Endothelial cell of umbilical vein (primary cell): ENCODE measurements at regions not wholly inside any gene's neighbourhood (a gene's known extent, or its start where the extent isn't known, plus 50 kb on each side); places are given as distances from the start of the nearest gene placed in this dataset.

Source experiments
- BruUV-seq: library from RNA; stranded (reverse); fragments of 400-500 nt; replicated peaks from 2 replicates; lab custom pipeline; 2021; lab: Mats Ljungman, UMichigan
- CTCF ChIA-PET: fragments of 300-600, 350-600 bp; sonication (Branson Sonifier 250); formaldehyde crosslinking; loops from one replicate; lab custom pipeline; 2021; ENCODE audit warnings: antibody characterized with exemption, inconsistent platforms; lab: Charles Lee
- POLR2A ChIA-PET: fragments of 300-600, 350-600 bp; sonication (Branson Sonifier 250); formaldehyde crosslinking; loops from one replicate; lab custom pipeline; 2021; ENCODE audit warnings: antibody characterized with exemption, inconsistent platforms; lab: Charles Lee
- DNase-seq: peaks from one replicate; pipeline ENCODE4 v3.0.0-alpha.2; 2011; ENCODE audit warnings: low read depth, low spot score
- FAIRE-seq: peaks from 2 replicates; lab custom pipeline; 2011; peaks lifted over from hg19 to GRCh38; lab: Jason Lieb, UNC
- H2AFZ ChIP-seq: 2 replicates; pipeline ENCODE4 v1.6.0; 2012; ENCODE audit warnings: low read depth, low read length, control low read depth, inconsistent platforms
- H3K27ac ChIP-seq: 2 replicates; pipeline ENCODE4 v1.5.1; 2011; ENCODE audit warnings: low read depth, mild to moderate bottlenecking, control low read depth, low read length, moderate library complexity; ENCODE audit not compliant: insufficient read depth
- H3K27me3 ChIP-seq, 2 experiments: 2 replicates each; pipeline versions ENCODE4 v1.6.0 to v1.6.1; 2011; ENCODE audit warnings: low read length in 2 of 2, mixed read lengths in 1 of 2; ENCODE audit not compliant: control insufficient read depth in 2 of 2, insufficient read depth in 2 of 2
- H3K36me3 ChIP-seq, 2 experiments: 2 replicates in 1 of 2; 3 replicates in 1 of 2; pipeline ENCODE4 v1.5.1; 2011; ENCODE audit warnings: low read length in 2 of 2, mild to moderate bottlenecking in 1 of 2, moderate library complexity in 1 of 2; ENCODE audit not compliant: control insufficient read depth in 2 of 2, insufficient read depth in 2 of 2; ENCODE audit errors: extremely low read depth in 1 of 2
- H3K4me1 ChIP-seq: 3 replicates; pipeline ENCODE4 v1.5.1; 2011; ENCODE audit warnings: mild to moderate bottlenecking, low read length; ENCODE audit not compliant: control insufficient read depth, insufficient read depth; ENCODE audit errors: extremely low read depth
- H3K4me2 ChIP-seq: 2 replicates; pipeline ENCODE4 v1.6.1; 2011; ENCODE audit warnings: low read length, control low read depth, mixed read lengths; ENCODE audit not compliant: insufficient read depth
- H3K4me3 ChIP-seq, 3 experiments: fragments of 200-600 bp in 1 of 3; sonication (generic), shearing (Covaris generic) in 1 of 3; replicated peaks in 1 of 3; 2 replicates each; pipeline ENCODE4 v1.5.1; 2011 to 2016; ENCODE audit warnings: control low read depth in 3 of 3, low read length in 3 of 3, mild to moderate bottlenecking in 2 of 3, inconsistent platforms in 1 of 3, low read depth in 1 of 3, moderate library complexity in 1 of 3; ENCODE audit not compliant: insufficient read depth in 1 of 3
- H3K79me2 ChIP-seq: 2 replicates; pipeline ENCODE4 v1.6.0; 2012; ENCODE audit warnings: low read length, inconsistent platforms; ENCODE audit not compliant: control insufficient read depth, insufficient read depth
- H3K9ac ChIP-seq: replicated peaks from 2 replicates; pipeline ENCODE3; 2011; ENCODE audit warnings: low read length, control low read depth; ENCODE audit not compliant: insufficient read depth; ENCODE audit errors: extremely low read depth
- H3K9me1 ChIP-seq: replicated peaks from 3 replicates; pipeline ENCODE4 v1.6.0; 2011; ENCODE audit warnings: mild to moderate bottlenecking, low read length; ENCODE audit not compliant: control insufficient read depth, insufficient read depth; ENCODE audit errors: extremely low read depth
- H3K9me3 ChIP-seq: replicated peaks from 2 replicates; pipeline ENCODE4 v1.5.1; 2012; ENCODE audit warnings: low read length, inconsistent platforms; ENCODE audit not compliant: control insufficient read depth, insufficient read depth
- H4K20me1 ChIP-seq: replicated peaks from 2 replicates; pipeline ENCODE3; 2011; ENCODE audit warnings: mild to moderate bottlenecking, low read length; ENCODE audit not compliant: control insufficient read depth, insufficient read depth; ENCODE audit errors: extremely low read depth
- EZH2 ChIP-seq: IDR thresholded peaks from 2 replicates; pipeline ENCODE4 v1.6.1; 2012; ENCODE audit warnings: borderline replicate concordance, low read depth, mild to moderate bottlenecking, moderate library complexity, low read length, inconsistent platforms; ENCODE audit not compliant: severe bottlenecking
- FOS ChIP-seq: IDR thresholded peaks from 2 replicates; pipeline ENCODE4 v1.6.1; 2011; ENCODE audit warnings: mild to moderate bottlenecking, low read length, moderate library complexity, borderline replicate concordance; ENCODE audit not compliant: insufficient read depth
- GATA2 ChIP-seq: IDR thresholded peaks from 2 replicates; pipeline ENCODE4 v1.7.0; 2011; ENCODE audit warnings: low read depth, mild to moderate bottlenecking, moderate library complexity, mixed read lengths, low read length; ENCODE audit not compliant: insufficient read length, insufficient read depth
- JUN ChIP-seq: IDR thresholded peaks from 2 replicates; pipeline ENCODE4 v1.6.1; 2011; ENCODE audit warnings: borderline replicate concordance, low read depth; ENCODE audit not compliant: insufficient read length, insufficient read depth
- MAX ChIP-seq: IDR thresholded peaks from 2 replicates; pipeline ENCODE4 v1.6.1; 2011; ENCODE audit not compliant: insufficient read depth, insufficient read length
- MYC ChIP-seq: IDR thresholded peaks from one replicate; pipeline ENCODE4 v1.6.1; 2011; ENCODE audit warnings: mild to moderate bottlenecking, low read depth, low read length
- POLR2A ChIP-seq: IDR thresholded peaks from 2 replicates; pipeline ENCODE4 v1.6.1; 2012; ENCODE audit warnings: low read depth, mild to moderate bottlenecking, control low read depth, low read length
- POLR2AphosphoS5 ChIP-seq: IDR thresholded peaks from 2 replicates; pipeline ENCODE4 v1.6.1; 2012; ENCODE audit warnings: low read depth, mild to moderate bottlenecking, control low read depth, low read length, moderate library complexity; ENCODE audit not compliant: insufficient read depth
- dilution Hi-C: fragments of 300-500 bp; cut with MboI; formaldehyde crosslinking; loops from one replicate; pipeline ENCODE4 v1.15.0; 2019; ENCODE audit warnings: low sequenced_read_pairs; ENCODE audit not compliant: extremely low pct_ligation_motif_present
- intact Hi-C: fragments of 100-400 bp; cut with micrococcal nuclease; formaldehyde crosslinking; loops from one replicate; pipeline ENCODE4 v1.10.0; 2022
- TF ChIP-seq, protein P1 (sequence below), 2 donors: IDR thresholded peaks; 1 replicate in 1 of 2; 2 replicates in 1 of 2; pipeline ENCODE4 v1.5.1; 2011; ENCODE audit warnings: low read length in 2 of 2, mild to moderate bottlenecking in 2 of 2, moderate library complexity in 2 of 2, control low read depth in 1 of 2, inconsistent platforms in 1 of 2, low read depth in 1 of 2; ENCODE audit not compliant: insufficient read depth in 1 of 2; ENCODE audit errors: extremely low read depth in 1 of 2

DNA sequence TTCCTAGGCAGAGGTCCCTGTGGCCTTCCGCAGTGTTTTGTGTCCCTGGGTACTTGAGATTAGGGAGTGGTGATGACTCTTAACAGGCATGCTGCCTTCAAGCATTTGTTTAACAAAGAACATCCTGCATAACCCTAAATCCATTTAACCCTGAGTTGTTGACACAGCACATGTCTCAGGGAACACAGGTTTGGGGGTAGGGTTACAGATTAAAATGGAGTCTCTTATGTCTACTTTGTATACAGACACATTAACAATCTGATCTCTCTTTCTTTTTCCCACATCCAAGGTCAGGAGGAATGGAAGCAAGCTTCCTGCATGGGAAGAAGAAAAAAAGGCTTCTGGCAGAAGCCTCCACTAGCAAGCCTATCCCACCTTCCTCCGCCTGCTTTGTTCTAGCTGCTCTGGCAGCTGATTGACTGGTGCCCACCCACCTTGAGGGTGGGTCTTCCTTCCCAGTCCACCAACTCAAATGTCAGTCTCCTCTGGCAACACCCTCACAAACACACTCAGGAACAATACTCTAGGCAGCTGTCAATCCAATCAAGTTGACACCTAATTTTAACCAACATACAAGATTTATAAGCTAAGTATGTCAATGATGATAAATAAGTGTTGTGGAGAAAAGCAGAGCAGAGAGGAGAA is 176.5 kb upstream of the CCZ1B start:
- POLR2A ChIA-PET: no interaction called here
- TF ChIP-seq EZH2 (no peak), MAX (no peak), JUN (no peak), POLR2AphosphoS5 (no peak), FOS (no peak)

DNA sequence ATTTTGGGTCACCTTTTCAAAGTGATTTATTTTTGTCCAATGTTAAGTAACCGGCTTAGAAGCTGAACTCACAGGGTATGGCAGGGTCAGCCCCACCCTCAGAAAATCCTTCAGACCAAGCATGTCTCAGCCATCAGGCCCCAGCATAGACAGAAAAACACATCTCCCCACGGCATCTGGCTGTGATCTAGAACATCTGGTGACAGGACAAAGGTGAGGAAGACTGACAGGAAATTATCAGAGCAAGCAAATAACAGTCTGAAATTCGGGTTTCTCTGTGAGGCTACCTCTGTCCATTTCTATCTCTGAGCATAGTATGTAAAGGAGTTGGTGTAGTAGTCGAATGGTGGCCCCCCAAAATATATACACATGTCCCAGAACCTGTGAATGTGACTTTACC is 177.0 kb upstream of the C1GALT1 start:
- Histone ChIP-seq H4K20me1 (no peaks in the 10 kb centered on the region), H2AFZ (no peak overlapping the region), H3K9ac (no peak overlapping the region), H3K9me1 (no peaks in the 10 kb centered on the region), H3K36me3 (no peaks in the 10 kb centered on the region), H3K4me2 (no peak overlapping the region), H3K4me1 (no peaks in the 10 kb centered on the region), H3K27ac (no peak overlapping the region), H3K4me3 (no peak overlapping the region), H3K9me3 (no peaks in the 10 kb centered on the region), H3K27me3 (no peaks in the 10 kb centered on the region), H3K79me2 (no peaks in the 10 kb centered on the region)
- ChIA-PET POLR2A (no interaction called here), CTCF (no interaction called here)
- no TSS peak for BruUV-seq
- FAIRE-seq (no peak), DNase-seq (no peak)
- intact Hi-C loops (no loop called here), dilution Hi-C loops (no loop called here)
- TF ChIP-seq GATA2: no peak
- TF ChIP-seq, protein P1, sequence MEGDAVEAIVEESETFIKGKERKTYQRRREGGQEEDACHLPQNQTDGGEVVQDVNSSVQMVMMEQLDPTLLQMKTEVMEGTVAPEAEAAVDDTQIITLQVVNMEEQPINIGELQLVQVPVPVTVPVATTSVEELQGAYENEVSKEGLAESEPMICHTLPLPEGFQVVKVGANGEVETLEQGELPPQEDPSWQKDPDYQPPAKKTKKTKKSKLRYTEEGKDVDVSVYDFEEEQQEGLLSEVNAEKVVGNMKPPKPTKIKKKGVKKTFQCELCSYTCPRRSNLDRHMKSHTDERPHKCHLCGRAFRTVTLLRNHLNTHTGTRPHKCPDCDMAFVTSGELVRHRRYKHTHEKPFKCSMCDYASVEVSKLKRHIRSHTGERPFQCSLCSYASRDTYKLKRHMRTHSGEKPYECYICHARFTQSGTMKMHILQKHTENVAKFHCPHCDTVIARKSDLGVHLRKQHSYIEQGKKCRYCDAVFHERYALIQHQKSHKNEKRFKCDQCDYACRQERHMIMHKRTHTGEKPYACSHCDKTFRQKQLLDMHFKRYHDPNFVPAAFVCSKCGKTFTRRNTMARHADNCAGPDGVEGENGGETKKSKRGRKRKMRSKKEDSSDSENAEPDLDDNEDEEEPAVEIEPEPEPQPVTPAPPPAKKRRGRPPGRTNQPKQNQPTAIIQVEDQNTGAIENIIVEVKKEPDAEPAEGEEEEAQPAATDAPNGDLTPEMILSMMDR (IDR thresholded peaks at IDR 0.05; ENCODE audit: extremely low read depth in 1 of 2, insufficient read depth in 1 of 2, low read depth in 1 of 2, low read length in 2 of 2): no peak
- TF ChIP-seq POLR2A: no peak
- TF ChIP-seq EZH2: no peak
- no peak for TF ChIP-seq MAX
- no peak for TF ChIP-seq FOS
- no peak for TF ChIP-seq POLR2AphosphoS5
- no peak for TF ChIP-seq JUN
- no peak for TF ChIP-seq MYC

More for the DNA sequence above, 176.5 kb upstream of the CCZ1B start:
- no peaks in the 10 kb centered on the region for H3K9me3 ChIP-seq
- no peak overlapping the region for H3K9ac ChIP-seq
- no peak overlapping the region for H3K27ac ChIP-seq
- no TSS peak for BruUV-seq
- no peaks in the 10 kb centered on the region for H3K4me1 ChIP-seq
- dilution Hi-C loops: no loop called here
- no peaks in the 10 kb centered on the region for H3K27me3 ChIP-seq
- H3K4me2 ChIP-seq: no peak overlapping the region
- H3K79me2 ChIP-seq: no peaks in the 10 kb centered on the region
- H4K20me1 ChIP-seq: no peaks in the 10 kb centered on the region
- CTCF ChIA-PET: no interaction called here
- DNase-seq (no peak), FAIRE-seq (no peak)
- no peaks in the 10 kb centered on the region for H3K36me3 ChIP-seq
- intact Hi-C loops: no loop called here
- H2AFZ ChIP-seq: no peak overlapping the region
- no peaks in the 10 kb centered on the region for H3K9me1 ChIP-seq
- no peak overlapping the region for H3K4me3 ChIP-seq
